ENCODE measurements at regions not wholly inside any gene's neighbourhood (a gene's known extent, or its start where the extent isn't known, plus 50 kb on each side); places are given as distances from the start of the nearest gene placed in this dataset.
"Not testable (repeated sequence)": the region's sequence is repeated elsewhere in the genome, so short reads cannot be mapped to it uniquely, and the experiment has no call there.

- no peak for TF ChIP-seq CTCF (IDR thresholded peaks at IDR 0.05; ENCODE audit: low read depth, low read length)
- Histone ChIP-seq H3K4me1 (ENCODE audit: low read depth) (no peaks in the 10 kb centered on the region), H3K9me3 (ENCODE audit: low read depth) (no peaks in the 10 kb centered on the region), H3K27me3 (no peaks in the 10 kb centered on the region), H3K4me3 (no peak overlapping the region), H3K36me3 (no peaks in the 10 kb centered on the region), H3K27ac (no peak overlapping the region)
- DNase-seq (ENCODE audit: low read depth in 1 of 2, low spot score in 1 of 2) = no peak
Measured at GRCh38 chr2:20499387-20499786, 52.5 kb downstream of the RHOB start.

GRCh38 chr2:20501974-20502373 is 55.1 kb downstream of the RHOB start:
- H3K4me3 ChIP-seq = no peak overlapping the region
- H3K4me1 ChIP-seq (ENCODE audit: low read depth) = no peaks in the 10 kb centered on the region
- no peak overlapping the region for H3K27ac ChIP-seq
- no peak for TF ChIP-seq CTCF (IDR thresholded peaks at IDR 0.05; ENCODE audit: low read depth, low read length)
- no peaks in the 10 kb centered on the region for H3K36me3 ChIP-seq
- H3K9me3 ChIP-seq (ENCODE audit: low read depth) = no peaks in the 10 kb centered on the region
- no peaks in the 10 kb centered on the region for H3K27me3 ChIP-seq
- DNase-seq (ENCODE audit: low read depth in 1 of 2, low spot score in 1 of 2) = peak in 1 of 2 donors; percentile 96

- H3K9me3 ChIP-seq (ENCODE audit: low read depth); H3K27me3 ChIP-seq; DNase-seq (ENCODE audit: low read depth in 1 of 2, low spot score in 1 of 2); H3K36me3 ChIP-seq; H3K4me1 ChIP-seq (ENCODE audit: low read depth); H3K27ac ChIP-seq; H3K4me3 ChIP-seq: not testable (repeated sequence)
Measured at GRCh38 chr2:20502496-20502895, 55.6 kb downstream of the RHOB start.

- H3K27me3 ChIP-seq = no peaks in the 10 kb centered on the region
- H3K4me3 ChIP-seq = no peak overlapping the region
- H3K4me1 ChIP-seq (ENCODE audit: low read depth) = no peaks in the 10 kb centered on the region
- TF ChIP-seq CTCF (IDR thresholded peaks at IDR 0.05; ENCODE audit: low read depth, low read length) = no peak
- H3K36me3 ChIP-seq = no peaks in the 10 kb centered on the region
- no peaks in the 10 kb centered on the region for H3K9me3 ChIP-seq (ENCODE audit: low read depth)
- no peak overlapping the region for H3K27ac ChIP-seq
- no peak for DNase-seq (ENCODE audit: low read depth in 1 of 2, low spot score in 1 of 2)
Measured at GRCh38 chr2:20504174-20504573, 57.3 kb downstream of the RHOB start.

- Histone ChIP-seq H3K27me3 (no peaks in the 10 kb centered on the region), H3K4me1 (ENCODE audit: low read depth) (no peaks in the 10 kb centered on the region), H3K27ac (no peak overlapping the region), H3K4me3 (no peak overlapping the region), H3K36me3 (no peaks in the 10 kb centered on the region), H3K9me3 (ENCODE audit: low read depth) (no peaks in the 10 kb centered on the region)
- TF ChIP-seq CTCF (IDR thresholded peaks at IDR 0.05; ENCODE audit: low read depth, low read length) = peak; percentile 39
- peak in 1 of 2 donors; percentile 63 for DNase-seq (ENCODE audit: low read depth in 1 of 2, low spot score in 1 of 2)
Measured at GRCh38 chr2:20506201-20506685, 59.4 kb downstream of the RHOB start.

- no peak for TF ChIP-seq CTCF (IDR thresholded peaks at IDR 0.05; ENCODE audit: low read depth, low read length)
- no peaks in the 10 kb centered on the region for H3K27me3 ChIP-seq
- no peak overlapping the region for H3K4me3 ChIP-seq
- H3K9me3 ChIP-seq (ENCODE audit: low read depth) = no peaks in the 10 kb centered on the region
- H3K4me1 ChIP-seq (ENCODE audit: low read depth) = no peaks in the 10 kb centered on the region
- H3K27ac ChIP-seq = no peak overlapping the region
- no peaks in the 10 kb centered on the region for H3K36me3 ChIP-seq
- no peak for DNase-seq (ENCODE audit: low read depth in 1 of 2, low spot score in 1 of 2)
Measured at GRCh38 chr2:20507166-20507692, 60.4 kb downstream of the RHOB start.
